ENCODE measurements at regions not wholly inside any gene's neighbourhood (a gene's known extent, or its start where the extent isn't known, plus 50 kb on each side); places are given as distances from the start of the nearest gene placed in this dataset.

DNA sequence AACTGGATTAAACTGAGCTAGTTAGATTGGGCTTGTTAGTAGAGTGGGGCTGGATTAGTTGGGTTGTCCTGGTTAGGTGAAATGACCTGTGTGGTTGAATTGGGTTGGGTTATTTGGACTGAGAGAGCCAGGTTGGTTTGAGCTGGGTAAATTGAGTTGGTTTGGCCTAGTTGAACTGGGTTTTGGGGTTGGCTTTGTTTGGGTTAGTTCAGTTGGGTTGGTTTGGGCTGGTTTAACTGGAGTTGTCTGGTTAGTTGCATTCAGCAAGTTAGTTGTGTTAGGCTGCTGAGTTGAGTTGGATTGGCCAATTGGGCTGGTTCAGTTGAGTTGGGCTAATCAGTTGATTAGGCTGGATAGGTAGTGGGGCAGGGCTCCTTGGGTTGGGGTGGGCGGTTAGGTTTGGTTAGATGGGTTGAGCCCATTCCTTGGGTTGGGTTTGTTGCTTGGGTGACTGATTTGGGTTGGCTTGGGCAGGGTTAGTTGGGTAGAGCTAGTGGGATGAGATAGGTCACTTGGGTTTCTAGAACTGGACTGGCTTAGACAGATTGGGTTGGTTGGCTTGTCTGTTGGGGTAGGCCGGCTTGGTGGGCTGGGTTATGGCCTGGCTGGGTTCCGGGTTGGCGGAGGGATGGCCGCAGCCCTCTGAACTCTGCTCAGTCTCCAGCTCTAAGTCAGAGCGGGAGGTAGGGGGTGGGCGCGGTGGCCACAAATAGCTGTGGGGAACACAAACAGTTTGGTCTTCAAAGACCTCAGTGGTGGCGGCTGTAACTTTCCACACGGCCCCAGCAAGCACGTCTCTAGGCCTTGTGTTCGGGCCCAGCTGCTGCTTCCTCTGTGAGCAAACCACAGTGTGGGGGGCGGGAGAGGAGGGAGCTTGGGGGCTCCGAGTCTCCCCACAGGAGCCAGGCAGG lies 67.2 kb upstream of the RUNX3 start:
- Mint-ChIP-seq H3K4me1 (peaks cover 16 to 28% (median 23%) of the 10 kb centered on the region in 3 donors), H3K4me3 (no peak overlapping the region), H3K36me3 (no peaks in the 10 kb centered on the region), H3K27ac (peak overlapping the region in 3 of 6 donors; percentile 25 to 84 (median 78)), H3K27me3 (no peaks in the 10 kb centered on the region), H3K9me3 (peaks cover 0 to 4% (median 1%) of the 10 kb centered on the region in 7 donors)
- DNase-seq = no peak
- no peak for ATAC-seq (ENCODE audit: low read depth in 2 of 2)

DNA sequence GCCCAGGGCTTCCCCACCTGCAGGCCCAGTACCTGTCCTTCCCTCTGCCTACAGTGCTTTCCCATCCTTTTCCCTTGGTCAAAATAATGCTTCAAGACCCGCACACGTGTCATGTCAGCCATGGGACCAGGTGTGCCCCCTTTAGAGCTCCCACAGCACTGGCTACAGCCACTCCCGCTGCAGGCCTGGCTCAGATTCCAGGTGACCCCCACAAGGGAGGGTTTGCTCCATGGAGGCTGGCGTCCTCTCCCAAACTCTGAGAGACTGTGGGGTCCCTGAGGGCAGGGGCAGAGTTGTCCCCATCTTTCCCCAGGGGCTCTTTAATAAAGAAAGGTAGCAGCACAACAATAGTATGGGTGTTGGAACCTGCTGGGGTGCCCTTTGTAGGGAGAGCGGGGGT lies 66.4 kb upstream of the RUNX3 start:
- no peak for ATAC-seq (ENCODE audit: low read depth in 2 of 2)
- H3K4me3 Mint-ChIP-seq = peak overlapping the region in 1 of 8 donors; percentile 22

DNA sequence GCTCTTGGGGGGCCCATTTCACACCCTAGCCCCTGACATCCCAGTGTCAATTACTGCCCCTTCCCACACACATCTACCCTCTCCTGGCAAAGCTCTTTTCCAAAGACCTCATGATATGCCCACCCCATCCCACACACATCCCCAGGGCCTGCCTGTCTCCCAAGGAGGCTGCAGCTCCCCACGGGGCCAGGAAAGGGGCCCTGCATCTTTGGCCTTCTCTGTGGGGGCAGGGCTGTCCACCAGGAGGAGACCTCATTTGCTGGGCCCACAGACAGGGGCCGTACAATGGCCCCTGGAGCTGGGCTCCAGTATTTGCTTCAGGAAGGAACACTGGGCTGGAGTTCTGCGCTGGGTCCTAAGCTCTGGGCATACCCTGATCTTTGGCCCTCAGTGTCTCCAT lies 65.6 kb upstream of the RUNX3 start:
- H3K27ac Mint-ChIP-seq = no peak overlapping the region
- H3K9me3 Mint-ChIP-seq = peaks cover 0 to 4% (median 2%) of the 10 kb centered on the region in 7 donors
- peaks cover 17 to 37% (median 19%) of the 10 kb centered on the region in 3 donors for H3K4me1 Mint-ChIP-seq
- H3K36me3 Mint-ChIP-seq = no peaks in the 10 kb centered on the region
- ATAC-seq (ENCODE audit: low read depth in 2 of 2) (no peak), DNase-seq (no peak)
- H3K27me3 Mint-ChIP-seq = peaks cover 0 to 9% (median 8%) of the 10 kb centered on the region in 3 donors
- H3K4me3 Mint-ChIP-seq = no peak overlapping the region

More for the DNA sequence above, 66.4 kb upstream of the RUNX3 start:
- Mint-ChIP-seq H3K36me3 (no peaks in the 10 kb centered on the region), H3K9me3 (peaks cover 0 to 4% (median 2%) of the 10 kb centered on the region in 7 donors), H3K27me3 (peaks cover 0 to 7% (median 3%) of the 10 kb centered on the region in 3 donors), H3K4me1 (peaks cover 19 to 34% (median 22%) of the 10 kb centered on the region in 3 donors), H3K27ac (peak overlapping the region in 2 of 6 donors; percentile 25 to 78)
- DNase-seq = no peak

DNA sequence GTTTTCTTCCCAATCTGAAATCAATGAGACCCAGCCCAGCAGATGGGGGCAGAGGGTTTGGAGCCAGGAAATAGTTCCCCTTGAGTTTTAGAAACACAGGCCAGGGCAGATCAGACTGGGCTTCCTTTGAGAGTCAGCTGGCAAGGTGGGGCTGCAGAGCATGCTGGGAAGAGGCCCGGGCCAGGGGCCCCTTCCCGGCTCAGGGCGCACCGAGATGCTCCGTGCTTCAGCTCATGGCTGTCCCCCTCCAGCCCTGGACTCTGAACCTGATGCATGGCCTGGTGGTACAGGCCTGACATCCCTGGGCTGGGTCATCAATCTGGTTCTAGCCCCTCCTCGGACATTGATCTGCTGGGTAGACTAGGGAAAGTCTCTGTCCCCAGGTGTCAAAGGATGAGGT lies 65.1 kb upstream of the RUNX3 start:
- Mint-ChIP-seq H3K27ac (peak overlapping the region in 2 of 6 donors; percentile 44 to 47), H3K36me3 (no peaks in the 10 kb centered on the region), H3K27me3 (peaks cover 0 to 9% (median 8%) of the 10 kb centered on the region in 3 donors), H3K4me3 (peak overlapping the region in 1 of 8 donors; percentile 48), H3K4me1 (peaks cover 17 to 39% (median 19%) of the 10 kb centered on the region in 3 donors), H3K9me3 (peaks cover 0 to 4% (median 2%) of the 10 kb centered on the region in 7 donors)
- DNase-seq (no peak), ATAC-seq (ENCODE audit: low read depth in 2 of 2) (no peak)

DNA sequence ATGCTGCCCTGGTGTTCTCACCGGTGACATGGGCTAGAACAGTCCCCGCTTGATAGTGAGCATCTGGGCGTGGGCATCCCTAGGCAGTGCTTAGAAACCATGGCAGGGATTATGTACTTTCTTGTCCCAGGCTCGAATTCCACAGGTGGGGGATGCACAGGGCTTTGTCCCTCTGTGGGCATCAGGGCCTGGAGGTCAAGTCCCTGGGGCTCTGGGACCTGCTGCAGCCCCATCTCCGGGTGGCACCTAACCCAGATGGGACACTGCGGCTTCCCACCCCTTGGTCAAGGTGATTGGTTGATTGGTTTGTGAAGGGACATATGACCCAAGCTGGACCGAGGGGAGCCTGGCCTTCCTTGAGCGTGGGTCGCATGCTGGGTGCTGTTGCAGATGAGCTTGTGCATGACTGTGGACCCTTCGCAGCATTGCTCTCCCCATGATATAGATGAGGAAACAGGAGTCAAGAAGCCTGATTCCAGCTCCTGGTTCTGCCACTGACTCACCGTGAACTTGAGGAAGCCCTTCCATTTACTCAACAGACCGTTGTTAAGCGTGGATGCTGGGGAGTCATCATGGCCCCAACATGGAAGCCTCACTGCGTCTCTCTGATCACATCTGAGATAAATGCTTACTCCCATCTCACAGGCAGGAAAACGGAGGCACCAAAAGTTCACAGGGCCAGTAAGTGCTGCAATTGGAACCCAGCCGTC lies 64.0 kb upstream of the RUNX3 start:
- Mint-ChIP-seq H3K4me1 (peaks cover 23 to 47% (median 25%) of the 10 kb centered on the region in 3 donors), H3K27ac (no peak overlapping the region)

DNA sequence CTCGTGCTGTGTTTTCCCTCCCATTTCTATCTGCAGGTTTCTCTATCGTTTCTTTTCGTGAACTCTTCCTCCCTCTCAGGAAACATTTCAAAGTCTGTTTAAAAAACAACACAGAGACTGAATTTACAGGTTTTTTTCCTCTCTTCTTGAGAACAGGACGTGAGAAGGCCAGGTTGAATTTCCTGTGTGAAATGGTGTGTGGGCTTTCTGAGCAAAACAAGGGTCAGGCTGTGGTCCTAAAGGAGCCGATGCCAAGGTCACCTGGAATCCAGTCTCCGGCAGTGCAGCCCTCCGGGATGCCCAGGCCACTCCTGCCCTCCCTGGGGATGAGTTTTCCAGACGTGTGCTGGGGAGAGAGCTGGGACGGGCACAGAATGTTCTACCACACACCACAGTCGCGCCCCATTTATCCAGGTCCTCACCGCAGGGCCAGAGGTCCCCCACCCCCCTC lies 62.7 kb upstream of the RUNX3 start:
- H3K9me3 Mint-ChIP-seq = peaks cover 0 to 7% (median 5%) of the 10 kb centered on the region in 7 donors
- H3K27me3 Mint-ChIP-seq = peaks cover 3 to 9% (median 8%) of the 10 kb centered on the region in 3 donors
- peaks cover 4 to 6% of the 10 kb centered on the region in 2 donors for H3K36me3 Mint-ChIP-seq
- H3K27ac Mint-ChIP-seq = peak overlapping the region in 3 of 6 donors; percentile 22 to 89 (median 25)
- peaks cover 34 to 53% (median 35%) of the 10 kb centered on the region in 3 donors for H3K4me1 Mint-ChIP-seq
- DNase-seq = no peak
- ATAC-seq (ENCODE audit: low read depth in 2 of 2) = no peak
- peak overlapping the region in 3 of 8 donors; percentile 13 to 51 (median 29) for H3K4me3 Mint-ChIP-seq

More for the DNA sequence above, 64.0 kb upstream of the RUNX3 start:
- ATAC-seq (ENCODE audit: low read depth in 2 of 2) = no peak
- peaks cover 0 to 4% (median 2%) of the 10 kb centered on the region in 7 donors for H3K9me3 Mint-ChIP-seq
- no peak overlapping the region for H3K4me3 Mint-ChIP-seq
- H3K27me3 Mint-ChIP-seq = peaks cover 3 to 9% (median 8%) of the 10 kb centered on the region in 3 donors
- no peak for DNase-seq
- H3K36me3 Mint-ChIP-seq = no peaks in the 10 kb centered on the region

DNA sequence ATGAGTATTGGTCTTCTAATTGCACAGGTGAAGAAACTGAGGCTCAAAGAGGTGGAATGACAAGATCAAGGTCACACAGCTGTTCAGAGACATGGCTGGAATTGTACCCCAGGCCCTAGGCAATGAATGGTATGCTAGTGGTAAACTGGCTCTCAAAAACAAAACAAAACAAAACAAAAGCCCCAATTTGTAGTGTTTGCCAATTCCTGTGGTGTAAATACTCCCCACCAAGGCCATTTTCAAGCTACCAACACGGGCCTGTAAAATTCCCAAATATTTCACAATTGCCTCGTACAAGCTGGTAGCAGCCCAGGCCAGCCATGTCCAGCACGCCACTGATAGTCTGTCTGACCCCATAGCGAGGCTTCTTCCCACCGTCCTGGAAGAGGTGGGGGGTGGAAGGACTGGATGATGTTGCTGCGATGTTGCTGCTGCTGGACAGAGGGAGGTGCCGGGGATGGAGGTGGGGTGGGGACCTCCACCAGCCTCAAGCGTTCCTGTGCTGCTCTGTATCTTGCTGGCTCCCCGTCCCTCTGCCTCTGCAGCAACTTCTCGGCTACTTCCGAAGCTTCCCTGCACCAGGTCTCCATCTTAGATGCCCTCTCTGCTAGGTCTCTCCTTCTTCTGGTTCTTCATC lies 62.2 kb upstream of the RUNX3 start:
- Mint-ChIP-seq H3K4me3 (peak overlapping the region in 2 of 8 donors; percentile 13 to 29), H3K27ac (peak overlapping the region in 3 of 6 donors; percentile 25 to 89 (median 34)), H3K27me3 (peaks cover 3 to 9% (median 8%) of the 10 kb centered on the region in 3 donors), H3K36me3 (peaks cover 4 to 9% of the 10 kb centered on the region in 2 donors), H3K9me3 (peaks cover 0 to 7% (median 4%) of the 10 kb centered on the region in 7 donors), H3K4me1 (peaks cover 29 to 53% (median 31%) of the 10 kb centered on the region in 3 donors)
- DNase-seq (no peak), ATAC-seq (ENCODE audit: low read depth in 2 of 2) (no peak)

DNA sequence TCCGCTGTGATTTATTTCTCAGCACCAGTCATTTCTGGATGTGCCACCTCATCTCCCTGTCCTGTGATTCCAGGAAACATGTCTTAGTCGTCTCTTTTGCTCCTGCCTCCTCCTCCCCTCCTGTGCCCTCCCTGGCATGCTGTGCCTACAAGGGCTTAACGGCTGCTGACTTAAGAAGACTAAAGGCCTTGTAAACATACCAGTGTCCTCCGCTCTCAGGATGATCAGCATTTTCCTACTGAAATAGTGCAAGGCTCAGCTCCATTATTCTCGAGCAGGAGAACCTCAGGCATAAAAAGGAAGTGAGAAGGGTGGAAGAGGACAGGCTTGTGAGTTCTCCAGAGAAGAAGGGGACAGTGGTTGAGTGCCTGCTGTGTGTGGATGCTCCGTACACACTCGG lies 61.6 kb upstream of the RUNX3 start:
- Mint-ChIP-seq H3K36me3 (peaks cover 4 to 9% of the 10 kb centered on the region in 2 donors), H3K27me3 (peaks cover 3 to 9% (median 8%) of the 10 kb centered on the region in 3 donors), H3K4me3 (peak overlapping the region in 1 of 8 donors; percentile 73), H3K4me1 (peaks cover 24 to 50% (median 27%) of the 10 kb centered on the region in 3 donors), H3K27ac (peak overlapping the region in 4 of 6 donors; percentile 1 to 84 (median 34)), H3K9me3 (peaks cover 0 to 7% (median 2%) of the 10 kb centered on the region in 7 donors)
- DNase-seq (no peak), ATAC-seq (ENCODE audit: low read depth in 2 of 2) (no peak)

DNA sequence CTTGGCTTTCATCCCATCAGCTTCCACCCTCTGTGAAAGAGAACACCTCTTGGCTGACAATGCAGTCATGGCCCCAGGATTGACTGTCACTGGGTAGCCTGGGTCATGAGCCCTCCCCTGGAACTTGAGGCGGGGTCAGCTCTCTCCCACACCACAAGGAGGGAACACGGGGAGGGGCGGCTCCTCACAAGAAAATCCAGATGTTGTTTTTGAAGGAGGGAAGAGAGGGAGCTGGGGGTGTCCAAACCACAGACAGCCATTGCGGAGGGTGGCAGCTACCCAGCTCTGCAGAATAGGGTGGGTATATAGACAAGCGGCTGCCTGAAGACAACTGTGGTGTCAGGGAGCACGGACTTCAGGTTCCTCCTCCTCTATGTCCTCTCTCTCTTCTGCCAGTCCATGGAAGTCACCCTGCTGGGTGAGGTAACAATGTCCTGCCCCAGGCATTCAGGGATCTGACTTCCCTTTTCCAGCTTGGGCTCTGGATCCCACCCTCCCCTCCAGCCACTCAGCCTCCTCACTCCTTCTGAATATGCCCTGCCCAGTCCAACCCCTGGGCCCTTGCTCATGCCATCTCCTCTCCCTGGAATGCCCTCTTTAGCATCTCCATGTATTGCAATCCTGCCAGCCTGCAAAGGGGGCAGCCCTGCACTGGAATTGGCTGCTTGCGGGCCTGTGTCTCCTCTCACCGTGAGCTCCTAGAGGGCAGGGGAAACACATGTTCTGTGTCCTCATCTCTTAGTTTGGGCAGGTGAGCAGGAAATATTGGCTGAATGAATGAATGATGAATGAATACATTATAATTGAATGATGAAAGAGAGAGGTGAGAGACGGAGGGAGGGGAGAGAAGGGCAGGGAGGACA lies 60.9 kb upstream of the RUNX3 start:
- Mint-ChIP-seq H3K4me1 (peaks cover 24 to 49% (median 27%) of the 10 kb centered on the region in 3 donors), H3K27ac (peak overlapping the region in 1 of 6 donors; percentile 1), H3K9me3 (peaks cover 0 to 7% (median 2%) of the 10 kb centered on the region in 7 donors), H3K4me3 (peak overlapping the region in 1 of 8 donors; percentile 23), H3K27me3 (peaks cover 3 to 9% (median 8%) of the 10 kb centered on the region in 3 donors), H3K36me3 (peaks cover 4 to 9% of the 10 kb centered on the region in 2 donors)
- DNase-seq (no peak), ATAC-seq (ENCODE audit: low read depth in 2 of 2) (no peak)

DNA sequence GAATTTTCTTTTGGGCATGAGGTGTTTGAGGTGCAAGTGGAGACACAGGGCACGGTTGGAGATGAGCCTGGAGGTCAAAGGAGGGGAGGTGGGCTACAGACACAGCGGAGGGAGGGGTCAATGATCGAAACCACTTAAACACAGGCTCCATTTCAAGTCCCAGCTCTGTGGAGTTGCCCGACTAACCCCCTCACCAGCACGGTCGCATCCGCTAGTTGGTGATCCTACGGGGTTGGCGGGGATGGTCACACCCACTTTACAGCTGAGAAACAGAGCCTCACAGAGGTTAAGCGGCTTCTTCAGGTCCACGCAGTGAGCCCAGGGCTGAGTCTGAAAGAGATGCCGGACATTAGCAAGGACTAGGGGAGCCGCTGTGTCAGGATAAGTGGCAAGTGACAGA lies 60.1 kb upstream of the RUNX3 start:
- Mint-ChIP-seq H3K27ac (peak overlapping the region in 3 of 6 donors; percentile 17 to 97 (median 28)), H3K36me3 (peaks cover 4 to 9% of the 10 kb centered on the region in 2 donors), H3K4me3 (peak overlapping the region in 1 of 8 donors; percentile 75), H3K9me3 (peaks cover 0 to 7% (median 2%) of the 10 kb centered on the region in 7 donors), H3K27me3 (peaks cover 3 to 9% (median 8%) of the 10 kb centered on the region in 3 donors), H3K4me1 (peaks cover 24 to 49% (median 27%) of the 10 kb centered on the region in 3 donors)
- DNase-seq = no peak
- ATAC-seq (ENCODE audit: low read depth in 2 of 2) = no peak

DNA sequence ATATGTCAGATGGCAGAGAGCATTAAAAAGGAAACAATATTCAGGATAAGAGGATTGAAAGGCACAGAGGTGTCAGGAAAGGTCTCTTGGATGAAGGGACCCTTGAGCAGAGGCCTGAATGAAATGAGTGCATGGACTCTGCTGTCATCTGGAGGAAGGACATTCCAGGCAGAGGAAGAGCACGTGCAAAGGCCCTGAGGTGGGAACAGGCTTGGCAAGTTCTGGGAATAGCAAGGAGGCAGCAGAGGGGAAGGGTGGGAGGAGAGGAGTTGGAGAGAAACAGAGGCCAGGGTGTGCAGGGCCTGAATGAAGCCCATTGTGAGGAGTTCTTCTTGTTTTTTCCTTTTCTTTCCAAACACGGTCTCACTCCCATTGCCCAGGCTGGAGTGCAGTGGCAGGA lies 59.0 kb upstream of the RUNX3 start:
- H3K27ac Mint-ChIP-seq = peak overlapping the region in 3 of 6 donors; percentile 48 to 92 (median 76)
- peaks cover 4 to 9% of the 10 kb centered on the region in 2 donors for H3K36me3 Mint-ChIP-seq
- no peak for DNase-seq
- no peak for ATAC-seq (ENCODE audit: low read depth in 2 of 2)
- H3K9me3 Mint-ChIP-seq = peaks cover 0 to 7% (median 2%) of the 10 kb centered on the region in 7 donors
- peaks cover 24 to 49% (median 27%) of the 10 kb centered on the region in 3 donors for H3K4me1 Mint-ChIP-seq
- H3K27me3 Mint-ChIP-seq = peaks cover 3 to 9% (median 8%) of the 10 kb centered on the region in 3 donors
- H3K4me3 Mint-ChIP-seq = no peak overlapping the region

DNA sequence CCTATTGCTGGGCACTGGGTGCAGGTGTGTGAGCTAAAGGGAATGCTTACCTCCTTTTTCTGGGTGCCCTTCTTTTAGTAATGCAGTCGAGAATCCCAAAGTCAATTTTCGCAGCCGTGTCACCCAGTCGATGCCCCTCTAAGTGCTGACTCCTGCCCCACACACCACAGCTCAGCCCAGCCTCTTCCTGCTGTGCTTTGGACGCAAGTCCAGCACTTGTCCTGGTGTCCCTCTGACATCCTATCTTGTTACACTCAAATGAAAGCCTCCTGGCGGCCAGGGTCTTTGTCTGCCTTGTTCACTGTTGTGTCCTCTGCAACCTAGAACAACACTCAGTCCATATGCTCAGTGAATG lies 58.5 kb upstream of the RUNX3 start:
- Mint-ChIP-seq H3K4me3 (peak overlapping the region in 1 of 8 donors; percentile 61), H3K27me3 (peaks cover 3 to 9% (median 8%) of the 10 kb centered on the region in 3 donors), H3K9me3 (peaks cover 0 to 7% (median 2%) of the 10 kb centered on the region in 7 donors), H3K4me1 (peaks cover 24 to 49% (median 27%) of the 10 kb centered on the region in 3 donors), H3K27ac (peak overlapping the region; percentile 23 to 92 (median 86)), H3K36me3 (peaks cover 4 to 9% of the 10 kb centered on the region in 2 donors)
- ATAC-seq (ENCODE audit: low read depth in 2 of 2) (no peak), DNase-seq (no peak)

Measured in naive B cell (primary cell).